A549 (cell line): ENCODE measurements at regions not wholly inside any gene's neighbourhood (a gene's known extent, or its start where the extent isn't known, plus 50 kb on each side); places are given as distances from the start of the nearest gene placed in this dataset.

Source experiments
- CTCF ChIP-seq: fragments of >200 bp; sonication (Bioruptor Twin); formaldehyde crosslinking; IDR thresholded peaks from 3 replicates; pipeline ENCODE4 v1.5.1; 2016
- EP300 ChIP-seq, 2 experiments: fragments of >200 bp; sonication (Bioruptor Twin); formaldehyde crosslinking; IDR thresholded peaks; 2 replicates in 1 of 2; 3 replicates in 1 of 2; pipeline ENCODE4 v1.6.1; 2016 to 2017
- RAD21 ChIP-seq, 2 experiments: fragments of >200 bp in 1 of 2; sonication (Bioruptor Twin) in 1 of 2; formaldehyde crosslinking in 1 of 2; IDR thresholded peaks in 1 of 2; conservative IDR thresholded peaks in 1 of 2; 2 replicates in 1 of 2; 3 replicates in 1 of 2; pipeline ENCODE4 v1.6.1; 2012 to 2018; ENCODE audit warnings: inconsistent platforms in 1 of 2
- SREBF2 ChIP-seq: fragments of 450-650 bp; IDR thresholded peaks from 2 replicates; pipeline ENCODE4 v1.6.1; 2014; ENCODE audit warnings: mild to moderate bottlenecking, moderate library complexity
- TF ChIP-seq, protein P1 (sequence below): IDR thresholded peaks from 2 replicates; pipeline ENCODE4 v1.6.1; 2012

DNA sequence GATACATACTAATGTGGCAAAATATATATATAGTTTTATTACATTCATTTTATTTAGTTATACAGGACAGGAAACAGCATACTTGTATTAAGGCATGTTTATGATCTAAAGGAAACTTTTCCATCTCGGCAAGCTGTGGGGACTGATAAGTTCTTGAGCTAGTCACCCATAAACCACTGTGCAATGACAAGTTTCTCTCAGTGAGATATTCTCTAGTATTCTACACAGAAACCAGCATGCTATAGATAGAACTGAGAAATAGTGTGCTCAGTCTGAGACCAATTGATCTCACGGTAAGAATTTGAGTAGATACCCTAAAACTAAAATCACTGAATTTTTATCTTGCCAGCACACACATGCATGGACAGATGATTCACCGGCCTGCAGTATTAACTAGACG is 717.6 kb upstream of the NOVA1 start:
- TF ChIP-seq CTCF (no peak), EP300 (IDR thresholded peaks at IDR 0.05) (no peak), RAD21 (conservative IDR thresholded peaks at IDR 0.05 in 1 of 2, IDR thresholded peaks at IDR 0.05 in 1 of 2) (no peak), SREBF2 (no peak)
- TF ChIP-seq, protein P1, sequence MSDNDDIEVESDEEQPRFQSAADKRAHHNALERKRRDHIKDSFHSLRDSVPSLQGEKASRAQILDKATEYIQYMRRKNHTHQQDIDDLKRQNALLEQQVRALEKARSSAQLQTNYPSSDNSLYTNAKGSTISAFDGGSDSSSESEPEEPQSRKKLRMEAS = no peak
